Suprapubic skin (tissue), 3 donors: ENCODE measurements at regions not wholly inside any gene's neighbourhood (a gene's known extent, or its start where the extent isn't known, plus 50 kb on each side); places are given as distances from the start of the nearest gene placed in this dataset.

Experiments used
- POLR2AphosphoS5 ChIP-seq, 3 donors: sonication (generic); formaldehyde crosslinking; IDR thresholded peaks; one replicate each; pipeline ENCODE4 v1.6.1; 2017; ENCODE audit warnings: antibody characterized with exemption in 3 of 3
- TF ChIP-seq, protein P1 (sequence below), 2 donors: fragments of 200-600 bp in 1 of 2; fragments of 450-650 bp in 1 of 2; sonication (generic) in 1 of 2; IDR thresholded peaks; one replicate each; pipeline ENCODE4 v1.5.1; 2016 to 2019; ENCODE audit warnings: antibody characterized with exemption in 2 of 2, mild to moderate bottlenecking in 1 of 2, moderate library complexity in 1 of 2

DNA sequence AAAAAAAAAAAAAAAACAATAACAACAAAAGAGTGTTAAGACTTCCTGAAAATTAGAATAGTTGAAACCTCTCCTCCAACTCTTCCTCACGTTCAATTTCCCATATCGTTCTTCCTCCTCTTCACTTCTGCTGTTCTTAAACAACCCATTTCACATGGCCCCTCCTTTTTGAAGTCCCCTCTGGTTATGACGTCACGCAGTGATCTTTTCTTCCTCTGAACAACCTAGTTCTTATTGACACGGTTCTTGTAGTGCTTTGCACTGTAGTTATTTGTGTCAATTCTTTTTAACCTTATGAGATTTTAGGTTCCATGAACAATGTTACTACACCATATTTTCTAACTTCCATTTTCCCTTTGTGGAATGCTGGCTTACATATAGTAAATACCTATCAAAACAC is 69.5 kb upstream of the RGPD4 start:
- TF ChIP-seq, protein P1, sequence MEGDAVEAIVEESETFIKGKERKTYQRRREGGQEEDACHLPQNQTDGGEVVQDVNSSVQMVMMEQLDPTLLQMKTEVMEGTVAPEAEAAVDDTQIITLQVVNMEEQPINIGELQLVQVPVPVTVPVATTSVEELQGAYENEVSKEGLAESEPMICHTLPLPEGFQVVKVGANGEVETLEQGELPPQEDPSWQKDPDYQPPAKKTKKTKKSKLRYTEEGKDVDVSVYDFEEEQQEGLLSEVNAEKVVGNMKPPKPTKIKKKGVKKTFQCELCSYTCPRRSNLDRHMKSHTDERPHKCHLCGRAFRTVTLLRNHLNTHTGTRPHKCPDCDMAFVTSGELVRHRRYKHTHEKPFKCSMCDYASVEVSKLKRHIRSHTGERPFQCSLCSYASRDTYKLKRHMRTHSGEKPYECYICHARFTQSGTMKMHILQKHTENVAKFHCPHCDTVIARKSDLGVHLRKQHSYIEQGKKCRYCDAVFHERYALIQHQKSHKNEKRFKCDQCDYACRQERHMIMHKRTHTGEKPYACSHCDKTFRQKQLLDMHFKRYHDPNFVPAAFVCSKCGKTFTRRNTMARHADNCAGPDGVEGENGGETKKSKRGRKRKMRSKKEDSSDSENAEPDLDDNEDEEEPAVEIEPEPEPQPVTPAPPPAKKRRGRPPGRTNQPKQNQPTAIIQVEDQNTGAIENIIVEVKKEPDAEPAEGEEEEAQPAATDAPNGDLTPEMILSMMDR (IDR thresholded peaks at IDR 0.05) = no peak
- no peak for TF ChIP-seq POLR2AphosphoS5 (IDR thresholded peaks at IDR 0.05)
